Endothelial cell of umbilical vein (primary cell): ENCODE measurements at regions not wholly inside any gene's neighbourhood (a gene's known extent, or its start where the extent isn't known, plus 50 kb on each side); places are given as distances from the start of the nearest gene placed in this dataset.

Experiments
- CTCF ChIP-seq, 2 donors: IDR thresholded peaks; 1 replicate in 1 of 2; 2 replicates in 1 of 2; pipeline ENCODE4 v1.5.1; 2011; ENCODE audit warnings: low read length in 2 of 2, mild to moderate bottlenecking in 2 of 2, moderate library complexity in 2 of 2, control low read depth in 1 of 2, inconsistent platforms in 1 of 2, low read depth in 1 of 2; ENCODE audit not compliant: insufficient read depth in 1 of 2; ENCODE audit errors: extremely low read depth in 1 of 2
- EZH2 ChIP-seq: IDR thresholded peaks from 2 replicates; pipeline ENCODE4 v1.6.1; 2012; ENCODE audit warnings: borderline replicate concordance, low read depth, mild to moderate bottlenecking, moderate library complexity, low read length, inconsistent platforms; ENCODE audit not compliant: severe bottlenecking
- JUN ChIP-seq: IDR thresholded peaks from 2 replicates; pipeline ENCODE4 v1.6.1; 2011; ENCODE audit warnings: borderline replicate concordance, low read depth; ENCODE audit not compliant: insufficient read length, insufficient read depth
- MAX ChIP-seq: IDR thresholded peaks from 2 replicates; pipeline ENCODE4 v1.6.1; 2011; ENCODE audit not compliant: insufficient read depth, insufficient read length
- POLR2AphosphoS5 ChIP-seq: IDR thresholded peaks from 2 replicates; pipeline ENCODE4 v1.6.1; 2012; ENCODE audit warnings: low read depth, mild to moderate bottlenecking, control low read depth, low read length, moderate library complexity; ENCODE audit not compliant: insufficient read depth

DNA sequence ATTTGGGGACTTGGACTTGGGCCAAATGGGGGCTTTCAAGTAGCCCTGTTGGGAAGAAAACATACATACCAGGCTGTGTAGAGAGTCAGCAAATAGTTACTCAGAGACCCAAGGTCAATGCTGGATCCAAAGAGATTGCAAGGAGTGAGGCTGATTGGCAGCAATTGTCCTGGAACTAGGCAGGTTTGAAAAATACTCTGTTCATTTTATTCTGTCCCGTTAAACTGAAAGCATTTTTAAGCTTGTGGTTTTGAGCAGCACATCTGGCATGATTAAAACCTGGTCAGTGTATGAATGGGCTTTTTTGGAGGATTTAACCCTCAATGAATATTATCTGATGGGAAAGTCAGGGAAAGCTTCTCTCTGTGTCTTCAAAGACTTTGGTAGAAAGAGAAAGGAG lies 294.3 kb upstream of the BOD1L1 start:
- TF ChIP-seq EZH2, result no peak
- no peak for TF ChIP-seq CTCF (IDR thresholded peaks at IDR 0.05; ENCODE audit: extremely low read depth in 1 of 2, insufficient read depth in 1 of 2, low read depth in 1 of 2, low read length in 2 of 2)
- no peak for TF ChIP-seq POLR2AphosphoS5
- TF ChIP-seq JUN, result no peak
- TF ChIP-seq MAX, result no peak
